OCI-LY7 (cell line): ENCODE measurements at regions not wholly inside any gene's neighbourhood (a gene's known extent, or its start where the extent isn't known, plus 50 kb on each side); places are given as distances from the start of the nearest gene placed in this dataset.

Experiments
- BruUV-seq: library from RNA; stranded (reverse); fragments of 400-500 nt; replicated peaks from 2 replicates; lab custom pipeline; 2021; lab: Mats Ljungman, UMichigan
- CTCF ChIA-PET: fragments of 300-600 bp; sonication (Branson Sonifier 250); formaldehyde crosslinking; loops from one replicate; lab custom pipeline; 2022; ENCODE audit warnings: antibody characterized with exemption; ENCODE audit not compliant: unreplicated experiment; lab: Charles Lee
- POLR2A ChIA-PET: fragments of 300-600 bp; sonication (Branson Sonifier 250); formaldehyde crosslinking; loops from one replicate; lab custom pipeline; 2022; ENCODE audit warnings: antibody characterized with exemption; lab: Charles Lee
- DNase-seq: peaks from one replicate; pipeline ENCODE4 v3.0.0-alpha.2; 2015; ENCODE audit warnings: low spot score
- H2AFZ ChIP-seq: fragments of 200-600 bp; sonication (generic), shearing (Covaris generic); 2 replicates; pipeline ENCODE4 v1.6.1; 2014; ENCODE audit warnings: mild to moderate bottlenecking, antibody characterized with exemption, low read length, moderate library complexity
- H3K27ac ChIP-seq: fragments of 200-600 bp; sonication (generic); 2 replicates; pipeline ENCODE4 v1.5.1; 2014; ENCODE audit warnings: mixed run types, low read depth, mild to moderate bottlenecking, moderate library complexity, low read length, inconsistent platforms; ENCODE audit not compliant: poor library complexity, severe bottlenecking
- H3K36me3 ChIP-seq: fragments of 200-600 bp; sonication (generic); 2 replicates; pipeline ENCODE4 v1.6.1; 2014; ENCODE audit warnings: mild to moderate bottlenecking, antibody characterized with exemption, low read length, moderate library complexity, mixed read lengths; ENCODE audit not compliant: insufficient read depth
- H3K4me1 ChIP-seq: fragments of 200-600 bp; sonication (generic); 2 replicates; pipeline ENCODE4 v1.5.1; 2014; ENCODE audit warnings: mild to moderate bottlenecking, low read length; ENCODE audit not compliant: insufficient read depth, poor library complexity, severe bottlenecking
- H3K4me2 ChIP-seq: fragments of 200-600 bp; sonication (generic); 2 replicates; pipeline ENCODE4 v1.6.1; 2014; ENCODE audit warnings: mild to moderate bottlenecking, low read length
- H3K4me3 ChIP-seq: fragments of 200-600 bp; sonication (generic); 2 replicates; pipeline ENCODE4 v1.5.1; 2014; ENCODE audit warnings: mild to moderate bottlenecking, low read depth, low read length; ENCODE audit not compliant: poor library complexity, severe bottlenecking
- H3K79me2 ChIP-seq: fragments of 200-600 bp; sonication (generic); 2 replicates; pipeline ENCODE4 v1.6.1; 2016; ENCODE audit warnings: low read depth, mild to moderate bottlenecking, low read length, moderate library complexity, mixed read lengths; ENCODE audit not compliant: insufficient read depth
- H3K9me2 ChIP-seq: fragments of 200-600 bp; sonication (generic); 2 replicates; pipeline ENCODE4 v1.6.1; 2016; ENCODE audit warnings: mild to moderate bottlenecking, low read length, mixed read lengths; ENCODE audit not compliant: insufficient read depth
- H3K9me3 ChIP-seq: fragments of 200-600 bp; sonication (generic); 2 replicates; pipeline ENCODE4 v1.6.1; 2014; ENCODE audit warnings: mild to moderate bottlenecking, mixed run types, low read length, mixed read lengths
- H4K20me1 ChIP-seq: fragments of 200-600 bp; sonication (generic); 2 replicates; pipeline ENCODE4 v1.6.1; 2014; ENCODE audit warnings: mild to moderate bottlenecking, antibody characterized with exemption, low read length, moderate library complexity, mixed read lengths; ENCODE audit not compliant: insufficient read depth
- EZH2phosphoT487 ChIP-seq: fragments of 200-600 bp; sonication (generic); IDR thresholded peaks from 2 replicates; pipeline ENCODE4 v1.6.1; 2018; ENCODE audit warnings: low read depth, borderline replicate concordance, mild to moderate bottlenecking, mixed run types, antibody characterized with exemption, low read length, moderate library complexity, mixed read lengths
- intact Hi-C: fragments of 100-400 bp; cut with micrococcal nuclease; formaldehyde crosslinking; loops from one replicate; pipeline ENCODE4 v1.10.0; 2022; ENCODE audit not compliant: unreplicated experiment
- TF ChIP-seq, protein P1 (sequence below): fragments of 200-600 bp; sonication (generic); conservative IDR thresholded peaks from 2 replicates; pipeline ENCODE4 v1.5.1; 2014; ENCODE audit warnings: mild to moderate bottlenecking, antibody characterized with exemption, low read length, moderate library complexity, mixed read lengths

- no peaks in the 10 kb centered on the region for H3K9me3 ChIP-seq
- H3K36me3 ChIP-seq: no peaks in the 10 kb centered on the region
- H3K79me2 ChIP-seq: no peaks in the 10 kb centered on the region
- no peak for TF ChIP-seq EZH2phosphoT487
- TF ChIP-seq, protein P1, sequence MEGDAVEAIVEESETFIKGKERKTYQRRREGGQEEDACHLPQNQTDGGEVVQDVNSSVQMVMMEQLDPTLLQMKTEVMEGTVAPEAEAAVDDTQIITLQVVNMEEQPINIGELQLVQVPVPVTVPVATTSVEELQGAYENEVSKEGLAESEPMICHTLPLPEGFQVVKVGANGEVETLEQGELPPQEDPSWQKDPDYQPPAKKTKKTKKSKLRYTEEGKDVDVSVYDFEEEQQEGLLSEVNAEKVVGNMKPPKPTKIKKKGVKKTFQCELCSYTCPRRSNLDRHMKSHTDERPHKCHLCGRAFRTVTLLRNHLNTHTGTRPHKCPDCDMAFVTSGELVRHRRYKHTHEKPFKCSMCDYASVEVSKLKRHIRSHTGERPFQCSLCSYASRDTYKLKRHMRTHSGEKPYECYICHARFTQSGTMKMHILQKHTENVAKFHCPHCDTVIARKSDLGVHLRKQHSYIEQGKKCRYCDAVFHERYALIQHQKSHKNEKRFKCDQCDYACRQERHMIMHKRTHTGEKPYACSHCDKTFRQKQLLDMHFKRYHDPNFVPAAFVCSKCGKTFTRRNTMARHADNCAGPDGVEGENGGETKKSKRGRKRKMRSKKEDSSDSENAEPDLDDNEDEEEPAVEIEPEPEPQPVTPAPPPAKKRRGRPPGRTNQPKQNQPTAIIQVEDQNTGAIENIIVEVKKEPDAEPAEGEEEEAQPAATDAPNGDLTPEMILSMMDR: no peak
- H3K9me2 ChIP-seq: no peaks in the 10 kb centered on the region
- DNase-seq: peak; percentile 8
- no TSS peak for BruUV-seq
- POLR2A ChIA-PET: no interaction called here
- no peak overlapping the region for H3K27ac ChIP-seq
- H3K4me3 ChIP-seq: no peak overlapping the region
- CTCF ChIA-PET: no interaction called here
- no peak overlapping the region for H3K4me2 ChIP-seq
- H3K4me1 ChIP-seq: peaks cover 3% of the 10 kb centered on the region
- no peak overlapping the region for H2AFZ ChIP-seq
- intact Hi-C loops: no loop called here
- H4K20me1 ChIP-seq: no peaks in the 10 kb centered on the region
These were observed 141.0 kb downstream of the RFC3 start for GRCh38 chr13:33958964-33959363.

GRCh38 chr13:33963134-33963533 lies 145.2 kb downstream of the RFC3 start:
- Histone ChIP-seq H3K4me3 (no peak overlapping the region), H3K9me2 (no peaks in the 10 kb centered on the region), H4K20me1 (no peaks in the 10 kb centered on the region), H3K4me1 (peaks cover 3% of the 10 kb centered on the region), H3K79me2 (no peaks in the 10 kb centered on the region), H3K9me3 (no peaks in the 10 kb centered on the region), H3K27ac (no peak overlapping the region), H3K4me2 (no peak overlapping the region), H3K36me3 (no peaks in the 10 kb centered on the region), H2AFZ (no peak overlapping the region)
- ChIA-PET CTCF (no interaction called here), POLR2A (no interaction called here)
- BruUV-seq: no TSS peak
- intact Hi-C loops: no loop called here
- TF ChIP-seq EZH2phosphoT487: no peak
- TF ChIP-seq, protein P1: no peak
- DNase-seq: no peak

GRCh38 chr13:33963895-33964294 lies 145.9 kb downstream of the RFC3 start:
- ChIA-PET POLR2A (no interaction called here), CTCF (no interaction called here)
- TF ChIP-seq EZH2phosphoT487: no peak
- TF ChIP-seq, protein P1: no peak
- Histone ChIP-seq H3K4me1 (peaks cover 1% of the 10 kb centered on the region), H3K79me2 (no peaks in the 10 kb centered on the region), H2AFZ (no peak overlapping the region), H3K4me2 (no peak overlapping the region), H3K36me3 (no peaks in the 10 kb centered on the region), H4K20me1 (no peaks in the 10 kb centered on the region), H3K4me3 (no peak overlapping the region), H3K9me2 (no peaks in the 10 kb centered on the region), H3K9me3 (no peaks in the 10 kb centered on the region), H3K27ac (no peak overlapping the region)
- no TSS peak for BruUV-seq
- no peak for DNase-seq
- intact Hi-C loops: no loop called here
